ENCODE measurements at regions not wholly inside any gene's neighbourhood (a gene's known extent, or its start where the extent isn't known, plus 50 kb on each side); places are given as distances from the start of the nearest gene placed in this dataset.

- intact Hi-C loops (cut with micrococcal nuclease; ENCODE audit: unreplicated experiment): no loop called here
- Histone ChIP-seq H3K4me1 (peaks cover 5% of the 10 kb centered on the region; the same call in 1 of the 2 replicates), H3K27me3 (replicated peaks; ENCODE audit: control insufficient read depth, insufficient read depth, low read length) (no peaks in the 10 kb centered on the region), H3K36me3 (ENCODE audit: control insufficient read depth, insufficient read depth, low read length) (no peaks in the 10 kb centered on the region), H3K9me3 (no peaks in the 10 kb centered on the region), H3K4me3 (ENCODE audit: low read depth, low read length) (no peak overlapping the region; the same call in 1 of the 2 replicates)
- Mint-ChIP-seq H3K27ac (ENCODE audit: unreplicated experiment) (no peak overlapping the region), H3K4me3 (ENCODE audit: unreplicated experiment) (no peak overlapping the region), H3K27me3 (ENCODE audit: insufficient read depth, unreplicated experiment) (no peaks in the 10 kb centered on the region), H3K36me3 (ENCODE audit: insufficient read depth, unreplicated experiment) (no peaks in the 10 kb centered on the region), H3K4me1 (ENCODE audit: low read depth, unreplicated experiment) (peaks cover 6% of the 10 kb centered on the region), H3K9me3 (ENCODE audit: unreplicated experiment) (peaks cover 27% of the 10 kb centered on the region)
- POLR2A ChIA-PET: no interaction called here
- BruUV-seq (replicated peaks): no TSS peak
- DNase-seq: peak; percentile 53 to 58
- CTCF ChIA-PET: no interaction called here
- TF ChIP-seq CTCF (IDR thresholded peaks at IDR 0.05; ENCODE audit: insufficient read depth in 1 of 2, low read depth in 1 of 2, low read length in 1 of 2, severe bottlenecking in 1 of 2, unreplicated experiment in 1 of 2): no peak
Measured at GRCh38 chr7:155203059-155203881, 94.4 kb upstream of the INSIG1 start.

- Histone ChIP-seq H3K9me3 (no peaks in the 10 kb centered on the region), H3K4me1 (peaks cover 5% of the 10 kb centered on the region; the same call in 1 of the 2 replicates), H3K36me3 (ENCODE audit: control insufficient read depth, insufficient read depth, low read length) (no peaks in the 10 kb centered on the region), H3K27me3 (replicated peaks; ENCODE audit: control insufficient read depth, insufficient read depth, low read length) (no peaks in the 10 kb centered on the region), H3K4me3 (ENCODE audit: low read depth, low read length) (peak overlapping the region; percentile 8)
- H3K4me1 Mint-ChIP-seq (ENCODE audit: low read depth, unreplicated experiment): peaks cover 6% of the 10 kb centered on the region
- ChIA-PET CTCF (no interaction called here), POLR2A (interaction anchor here (1.2 kb wide), 1 partner anchor 93 kb away, joined by 4 read pairs; the partner anchor contains the start of gene INSIG1)
- H3K4me3 Mint-ChIP-seq (ENCODE audit: unreplicated experiment): no peak overlapping the region
- BruUV-seq (replicated peaks): no TSS peak
- no peaks in the 10 kb centered on the region for H3K27me3 Mint-ChIP-seq (ENCODE audit: insufficient read depth, unreplicated experiment)
- intact Hi-C loops (cut with micrococcal nuclease; ENCODE audit: unreplicated experiment): no loop called here
- peaks cover 35% of the 10 kb centered on the region for H3K9me3 Mint-ChIP-seq (ENCODE audit: unreplicated experiment)
- TF ChIP-seq CTCF (IDR thresholded peaks at IDR 0.05; ENCODE audit: insufficient read depth in 1 of 2, low read depth in 1 of 2, low read length in 1 of 2, severe bottlenecking in 1 of 2, unreplicated experiment in 1 of 2): no peak
- DNase-seq: no peak
- H3K36me3 Mint-ChIP-seq (ENCODE audit: insufficient read depth, unreplicated experiment): no peaks in the 10 kb centered on the region
- H3K27ac Mint-ChIP-seq (ENCODE audit: unreplicated experiment): no peak overlapping the region
Measured at GRCh38 chr7:155203882-155204691, 93.6 kb upstream of the INSIG1 start.

GRCh38 chr7:155204744-155205367 lies 92.8 kb upstream of the INSIG1 start:
- no peaks in the 10 kb centered on the region for H3K36me3 ChIP-seq (ENCODE audit: control insufficient read depth, insufficient read depth, low read length)
- no peaks in the 10 kb centered on the region for H3K27me3 ChIP-seq (replicated peaks; ENCODE audit: control insufficient read depth, insufficient read depth, low read length)
- no TSS peak for BruUV-seq (replicated peaks)
- H3K36me3 Mint-ChIP-seq (ENCODE audit: insufficient read depth, unreplicated experiment): no peaks in the 10 kb centered on the region
- H3K27ac Mint-ChIP-seq (ENCODE audit: unreplicated experiment): peak overlapping the region; percentile 61
- peaks cover 6% of the 10 kb centered on the region for H3K4me1 Mint-ChIP-seq (ENCODE audit: low read depth, unreplicated experiment)
- intact Hi-C loops (cut with micrococcal nuclease; ENCODE audit: unreplicated experiment): no loop called here
- H3K27me3 Mint-ChIP-seq (ENCODE audit: insufficient read depth, unreplicated experiment): no peaks in the 10 kb centered on the region
- H3K4me1 ChIP-seq: peaks cover 5% of the 10 kb centered on the region; the same call in 1 of the 2 replicates
- H3K4me3 Mint-ChIP-seq (ENCODE audit: unreplicated experiment): peak overlapping the region; percentile 66
- no peaks in the 10 kb centered on the region for H3K9me3 ChIP-seq
- H3K9me3 Mint-ChIP-seq (ENCODE audit: unreplicated experiment): peaks cover 35% of the 10 kb centered on the region
- ChIA-PET CTCF (no interaction called here), POLR2A (interaction anchor here (1.2 kb wide), 1 partner anchor 93 kb away, joined by 4 read pairs; the partner anchor contains the start of gene INSIG1)
- no peak for TF ChIP-seq CTCF (IDR thresholded peaks at IDR 0.05; ENCODE audit: insufficient read depth in 1 of 2, low read depth in 1 of 2, low read length in 1 of 2, severe bottlenecking in 1 of 2, unreplicated experiment in 1 of 2)
- no peak for DNase-seq
- H3K4me3 ChIP-seq (ENCODE audit: low read depth, low read length): no peak overlapping the region
